ENCODE measurements at regions not wholly inside any gene's neighbourhood (a gene's known extent, or its start where the extent isn't known, plus 50 kb on each side); places are given as distances from the start of the nearest gene placed in this dataset.

DNA sequence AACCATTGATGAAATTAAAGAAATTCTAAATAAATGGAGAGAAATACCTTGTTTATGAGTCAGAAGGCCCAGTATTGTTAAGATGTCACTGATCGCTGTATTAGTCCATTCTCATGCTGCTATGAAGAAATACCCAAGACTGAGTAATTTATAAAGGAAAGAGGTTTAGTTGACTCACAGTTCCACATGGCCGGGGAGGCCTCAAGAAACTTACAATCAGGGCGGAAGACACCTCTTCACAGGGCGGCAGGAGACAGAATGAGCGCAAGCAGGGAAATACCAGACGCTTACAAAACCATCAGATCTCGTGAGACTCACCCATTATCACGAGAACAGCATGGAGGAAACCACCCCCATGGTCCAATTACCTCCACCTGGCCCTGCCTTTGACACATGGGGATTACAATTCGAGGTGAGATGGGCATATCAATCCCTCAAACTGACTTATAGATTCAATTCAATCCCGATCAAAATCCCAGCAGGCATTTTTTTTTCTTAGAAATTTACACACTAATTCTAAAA is 157.2 kb downstream of the ENGASE start:
- no peak for ATAC-seq
- in situ Hi-C loops (cut with HindIII; ENCODE audit: extremely low pct_ligation_motif_present, low pct_unique_long_range_greater_than_20kb) = no loop called here

DNA sequence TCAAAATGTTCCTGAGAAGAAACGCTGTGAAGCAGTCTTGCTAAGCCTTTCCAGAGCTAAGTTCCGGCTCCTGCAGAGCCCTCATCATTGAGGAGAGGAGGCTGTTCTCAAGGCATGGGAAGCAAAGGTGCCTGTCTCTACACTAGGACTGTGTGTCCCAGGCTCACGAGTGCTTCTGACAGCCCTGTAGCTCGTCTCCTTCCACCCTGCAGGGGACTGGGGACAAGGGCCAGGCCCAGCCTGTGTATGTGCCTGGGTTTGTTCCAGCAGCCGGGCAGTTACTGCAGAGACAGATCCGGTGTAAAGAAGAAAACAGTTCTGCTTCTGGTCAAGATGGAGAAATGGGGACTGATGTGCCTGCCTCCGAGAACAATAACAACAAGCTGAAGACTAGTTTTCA is 156.0 kb downstream of the ENGASE start:
- POLR2A ChIA-PET = no interaction called here

More for the DNA sequence above, 157.2 kb downstream of the ENGASE start:
- Histone ChIP-seq H3K27ac (ENCODE audit: extremely low read length, insufficient read depth, low read length) (no peak overlapping the region), H3K36me3 (replicated peaks in 1 of 2; ENCODE audit: control insufficient read depth in 1 of 2, insufficient read depth in 2 of 2, low read length in 2 of 2) (no peaks in the 10 kb centered on the region), H3K79me2 (ENCODE audit: insufficient read depth, low read length) (no peaks in the 10 kb centered on the region), H3K9me3 (ENCODE audit: low read length) (no peaks in the 10 kb centered on the region), H4K20me1 (ENCODE audit: insufficient read depth, low read length) (no peaks in the 10 kb centered on the region), H3K4me2 (ENCODE audit: low read depth, low read length) (no peak overlapping the region), H3K27me3 (ENCODE audit: control insufficient read depth in 1 of 2, insufficient read depth in 2 of 2, low read length in 2 of 2) (peaks cover 5 to 71% of the 10 kb centered on the region in 2 experiments), H2AFZ (ENCODE audit: low read length) (no peak overlapping the region), H3K4me1 (ENCODE audit: insufficient read depth, low read length) (no peaks in the 10 kb centered on the region), H3K9ac (ENCODE audit: insufficient read depth, low read depth, low read length) (no peak overlapping the region), H3K4me3 (replicated peaks in 1 of 3; ENCODE audit: insufficient read depth in 1 of 3, low read depth in 2 of 3, low read length in 3 of 3) (no peak overlapping the region)
- no TSS peak for BruUV-seq (replicated peaks)
- intact Hi-C loops (cut with micrococcal nuclease; ENCODE audit: unreplicated experiment) = no loop called here
- CTCF ChIA-PET (ENCODE audit: low intra/inter-chr PET ratio, low total read pairs) = no interaction called here
- no peak for FAIRE-seq
- 17% methylated on average over 10 of the region's 10 CpGs for WGBS (ENCODE audit: low lambda C conversion rate)
- POLR2A ChIA-PET = no interaction called here
- no peak for TF ChIP-seq STAG1 (CRISPR knock-in tag; IDR thresholded peaks at IDR 0.05)
- TF ChIP-seq, protein P1, sequence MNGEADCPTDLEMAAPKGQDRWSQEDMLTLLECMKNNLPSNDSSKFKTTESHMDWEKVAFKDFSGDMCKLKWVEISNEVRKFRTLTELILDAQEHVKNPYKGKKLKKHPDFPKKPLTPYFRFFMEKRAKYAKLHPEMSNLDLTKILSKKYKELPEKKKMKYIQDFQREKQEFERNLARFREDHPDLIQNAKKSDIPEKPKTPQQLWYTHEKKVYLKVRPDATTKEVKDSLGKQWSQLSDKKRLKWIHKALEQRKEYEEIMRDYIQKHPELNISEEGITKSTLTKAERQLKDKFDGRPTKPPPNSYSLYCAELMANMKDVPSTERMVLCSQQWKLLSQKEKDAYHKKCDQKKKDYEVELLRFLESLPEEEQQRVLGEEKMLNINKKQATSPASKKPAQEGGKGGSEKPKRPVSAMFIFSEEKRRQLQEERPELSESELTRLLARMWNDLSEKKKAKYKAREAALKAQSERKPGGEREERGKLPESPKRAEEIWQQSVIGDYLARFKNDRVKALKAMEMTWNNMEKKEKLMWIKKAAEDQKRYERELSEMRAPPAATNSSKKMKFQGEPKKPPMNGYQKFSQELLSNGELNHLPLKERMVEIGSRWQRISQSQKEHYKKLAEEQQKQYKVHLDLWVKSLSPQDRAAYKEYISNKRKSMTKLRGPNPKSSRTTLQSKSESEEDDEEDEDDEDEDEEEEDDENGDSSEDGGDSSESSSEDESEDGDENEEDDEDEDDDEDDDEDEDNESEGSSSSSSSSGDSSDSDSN (CRISPR knock-in tag; IDR thresholded peaks at IDR 0.05) = no peak
- TF ChIP-seq ELF4 (CRISPR knock-in tag; IDR thresholded peaks at IDR 0.05; ENCODE audit: borderline replicate concordance) = no peak
- no peak for TF ChIP-seq EP300 (IDR thresholded peaks at IDR 0.05; ENCODE audit: low read depth in 2 of 2, low read length in 2 of 2)
- no peak for TF ChIP-seq EP300 (CRISPR knock-in tag; IDR thresholded peaks at IDR 0.05; ENCODE audit: borderline replicate concordance)
- TF ChIP-seq CHD2 (IDR thresholded peaks at IDR 0.05; ENCODE audit: low read depth, low read length) = peak; percentile 68
- no peak for TF ChIP-seq SIX4 (CRISPR knock-in tag; IDR thresholded peaks at IDR 0.05)
- no peak for DNase-seq (ENCODE audit: low spot score)

More for the DNA sequence above, 156.0 kb downstream of the ENGASE start:
- Histone ChIP-seq H2AFZ (ENCODE audit: low read length) (no peak overlapping the region), H3K9ac (ENCODE audit: insufficient read depth, low read depth, low read length) (no peak overlapping the region), H3K79me2 (ENCODE audit: insufficient read depth, low read length) (no peaks in the 10 kb centered on the region), H3K4me2 (ENCODE audit: low read depth, low read length) (no peak overlapping the region), H3K27me3 (ENCODE audit: control insufficient read depth in 1 of 2, insufficient read depth in 2 of 2, low read length in 2 of 2) (peaks cover 5 to 63% of the 10 kb centered on the region in 2 experiments), H3K9me3 (ENCODE audit: low read length) (no peaks in the 10 kb centered on the region), H3K4me1 (ENCODE audit: insufficient read depth, low read length) (no peaks in the 10 kb centered on the region), H4K20me1 (ENCODE audit: insufficient read depth, low read length) (0 out of 2 replicates have a peak, but pooled peaks cover 3% of the 10 kb centered on the region), H3K27ac (ENCODE audit: extremely low read length, insufficient read depth, low read length) (no peak overlapping the region), H3K4me3 (replicated peaks in 1 of 3; ENCODE audit: insufficient read depth in 1 of 3, low read depth in 2 of 3, low read length in 3 of 3) (no peak overlapping the region), H3K36me3 (replicated peaks in 1 of 2; ENCODE audit: control insufficient read depth in 1 of 2, insufficient read depth in 2 of 2, low read length in 2 of 2) (no peaks in the 10 kb centered on the region)
- ATAC-seq (no peak), FAIRE-seq (no peak), DNase-seq (ENCODE audit: low spot score) (no peak)
- in situ Hi-C loops (cut with HindIII; ENCODE audit: extremely low pct_ligation_motif_present, low pct_unique_long_range_greater_than_20kb) = no loop called here
- CTCF ChIA-PET (ENCODE audit: low intra/inter-chr PET ratio, low total read pairs) = no interaction called here
- no peak for TF ChIP-seq KAT8 (CRISPR knock-in tag; IDR thresholded peaks at IDR 0.05)
- no peak for TF ChIP-seq SIX1 (CRISPR knock-in tag; IDR thresholded peaks at IDR 0.05; ENCODE audit: borderline replicate concordance)
- no peak for TF ChIP-seq GATAD1 (CRISPR knock-in tag; IDR thresholded peaks at IDR 0.05)
- TF ChIP-seq MAFG (CRISPR knock-in tag; IDR thresholded peaks at IDR 0.05) = no peak
- no peak for TF ChIP-seq CCDC6 (CRISPR knock-in tag; IDR thresholded peaks at IDR 0.05)
- BruUV-seq (replicated peaks) = no TSS peak
- 12% methylated on average over 7 of the region's 7 CpGs for WGBS (ENCODE audit: low lambda C conversion rate)
- intact Hi-C loops (cut with micrococcal nuclease; ENCODE audit: unreplicated experiment) = no loop called here

Data from HepG2 (cell line).